ENCODE measurements at regions not wholly inside any gene's neighbourhood (a gene's known extent, or its start where the extent isn't known, plus 50 kb on each side); places are given as distances from the start of the nearest gene placed in this dataset.

GRCh38 chr6:113560376-113560775 lies 296.8 kb upstream of the MARCKS start:
- Mint-ChIP-seq H3K4me3 (ENCODE audit: unreplicated experiment) (no peak overlapping the region), H3K4me1 (ENCODE audit: low read depth, unreplicated experiment) (peaks cover 42% of the 10 kb centered on the region), H3K27me3 (ENCODE audit: low read depth, unreplicated experiment) (no peaks in the 10 kb centered on the region), H3K9me3 (ENCODE audit: unreplicated experiment) (no peaks in the 10 kb centered on the region), H3K27ac (ENCODE audit: unreplicated experiment) (peak overlapping the region; percentile 63), H3K36me3 (ENCODE audit: low read depth, unreplicated experiment) (no peaks in the 10 kb centered on the region)
- Histone ChIP-seq H3K4me1 (ENCODE audit: insufficient read depth, low read length) (peaks cover 48% of the 10 kb centered on the region), H3K9me3 (ENCODE audit: insufficient read depth, low read depth, low read length) (no peaks in the 10 kb centered on the region), H3K4me3 (ENCODE audit: insufficient read depth, low read depth, low read length) (no peak overlapping the region), H3K9ac (ENCODE audit: low read length) (peak overlapping the region; percentile 37), H3K27me3 (ENCODE audit: insufficient read depth, low read length) (no peaks in the 10 kb centered on the region), H2AFZ (ENCODE audit: low read depth, low read length) (no peak overlapping the region), H4K20me1 (ENCODE audit: insufficient read depth, low read length) (no peaks in the 10 kb centered on the region), H3K4me2 (ENCODE audit: low read length) (peak overlapping the region; percentile 26), H3K27ac (ENCODE audit: low read depth, low read length) (peak overlapping the region; percentile 90), H3K79me2 (ENCODE audit: insufficient read depth, low read length) (no peaks in the 10 kb centered on the region), H3K36me3 (ENCODE audit: insufficient read depth, low read length) (no peaks in the 10 kb centered on the region)
- FAIRE-seq (peak; percentile 41), DNase-seq (ENCODE audit: low read depth) (no peak)
- TF ChIP-seq CTCF (IDR thresholded peaks at IDR 0.05; ENCODE audit: insufficient read depth, low read depth, low read length) (no peak), EZH2 (IDR thresholded peaks at IDR 0.05; ENCODE audit: insufficient read depth, low read length) (no peak)

- no peaks in the 10 kb centered on the region for H3K27me3 ChIP-seq (ENCODE audit: insufficient read depth, low read length)
- FAIRE-seq (peak; percentile 96), DNase-seq (ENCODE audit: low read depth) (peak; percentile 92)
- no peak overlapping the region for H2AFZ ChIP-seq (ENCODE audit: low read depth, low read length)
- Mint-ChIP-seq H3K4me3 (ENCODE audit: unreplicated experiment) (no peak overlapping the region), H3K36me3 (ENCODE audit: low read depth, unreplicated experiment) (no peaks in the 10 kb centered on the region), H3K27me3 (ENCODE audit: low read depth, unreplicated experiment) (no peaks in the 10 kb centered on the region), H3K27ac (ENCODE audit: unreplicated experiment) (peak overlapping the region; percentile 63), H3K9me3 (ENCODE audit: unreplicated experiment) (no peaks in the 10 kb centered on the region), H3K4me1 (ENCODE audit: low read depth, unreplicated experiment) (peaks cover 42% of the 10 kb centered on the region)
- H3K79me2 ChIP-seq (ENCODE audit: insufficient read depth, low read length): no peaks in the 10 kb centered on the region
- TF ChIP-seq EZH2 (IDR thresholded peaks at IDR 0.05; ENCODE audit: insufficient read depth, low read length) (no peak), CTCF (IDR thresholded peaks at IDR 0.05; ENCODE audit: insufficient read depth, low read depth, low read length) (no peak)
- H3K9me3 ChIP-seq (ENCODE audit: insufficient read depth, low read depth, low read length): no peaks in the 10 kb centered on the region
- H3K4me3 ChIP-seq (ENCODE audit: insufficient read depth, low read depth, low read length): no peak overlapping the region
- H3K36me3 ChIP-seq (ENCODE audit: insufficient read depth, low read length): no peaks in the 10 kb centered on the region
- peak overlapping the region; percentile 90 for H3K27ac ChIP-seq (ENCODE audit: low read depth, low read length)
- peak overlapping the region; percentile 26 for H3K4me2 ChIP-seq (ENCODE audit: low read length)
- H3K9ac ChIP-seq (ENCODE audit: low read length): peak overlapping the region; percentile 37
- no peaks in the 10 kb centered on the region for H4K20me1 ChIP-seq (ENCODE audit: insufficient read depth, low read length)
- peaks cover 49% of the 10 kb centered on the region for H3K4me1 ChIP-seq (ENCODE audit: insufficient read depth, low read length)
Observed at GRCh38 chr6:113560908-113561307, 296.2 kb upstream of the MARCKS start.

GRCh38 chr6:113562248-113562647 lies 294.9 kb upstream of the MARCKS start:
- no peaks in the 10 kb centered on the region for H3K36me3 ChIP-seq (ENCODE audit: insufficient read depth, low read length)
- no peaks in the 10 kb centered on the region for H4K20me1 ChIP-seq (ENCODE audit: insufficient read depth, low read length)
- no peak for DNase-seq (ENCODE audit: low read depth)
- no peak overlapping the region for H3K4me3 Mint-ChIP-seq (ENCODE audit: unreplicated experiment)
- H3K4me1 Mint-ChIP-seq (ENCODE audit: low read depth, unreplicated experiment): peaks cover 42% of the 10 kb centered on the region
- H3K4me3 ChIP-seq (ENCODE audit: insufficient read depth, low read depth, low read length): no peak overlapping the region
- H3K27me3 Mint-ChIP-seq (ENCODE audit: low read depth, unreplicated experiment): no peaks in the 10 kb centered on the region
- no peak overlapping the region for H3K9ac ChIP-seq (ENCODE audit: low read length)
- no peaks in the 10 kb centered on the region for H3K36me3 Mint-ChIP-seq (ENCODE audit: low read depth, unreplicated experiment)
- no peak for FAIRE-seq
- TF ChIP-seq CTCF (IDR thresholded peaks at IDR 0.05; ENCODE audit: insufficient read depth, low read depth, low read length): no peak
- no peak for TF ChIP-seq EZH2 (IDR thresholded peaks at IDR 0.05; ENCODE audit: insufficient read depth, low read length)
- no peak overlapping the region for H3K27ac Mint-ChIP-seq (ENCODE audit: unreplicated experiment)
- no peaks in the 10 kb centered on the region for H3K79me2 ChIP-seq (ENCODE audit: insufficient read depth, low read length)
- no peak overlapping the region for H3K4me2 ChIP-seq (ENCODE audit: low read length)
- H3K4me1 ChIP-seq (ENCODE audit: insufficient read depth, low read length): peaks cover 49% of the 10 kb centered on the region
- H3K27me3 ChIP-seq (ENCODE audit: insufficient read depth, low read length): no peaks in the 10 kb centered on the region
- no peak overlapping the region for H2AFZ ChIP-seq (ENCODE audit: low read depth, low read length)
- H3K27ac ChIP-seq (ENCODE audit: low read depth, low read length): peak overlapping the region; percentile 90
- no peaks in the 10 kb centered on the region for H3K9me3 Mint-ChIP-seq (ENCODE audit: unreplicated experiment)
- no peaks in the 10 kb centered on the region for H3K9me3 ChIP-seq (ENCODE audit: insufficient read depth, low read depth, low read length)
